Chondrocyte (in vitro differentiated cells): ENCODE measurements at regions not wholly inside any gene's neighbourhood (a gene's known extent, or its start where the extent isn't known, plus 50 kb on each side); places are given as distances from the start of the nearest gene placed in this dataset.

Source experiments
- DNase-seq: peaks from one replicate; pipeline ENCODE4 v3.0.0; 2021; ENCODE audit warnings: mixed read lengths, low spot score
- H3K27ac Mint-ChIP-seq: one replicate; pipeline ENCODE4 v1.8.0; 2021; ENCODE audit warnings: mild to moderate bottlenecking, moderate library complexity, mixed read lengths; ENCODE audit not compliant: unreplicated experiment
- H3K27me3 Mint-ChIP-seq: 2 replicates; pipeline ENCODE4 v1.8.0; 2021; ENCODE audit warnings: low read depth, mixed read lengths
- H3K36me3 Mint-ChIP-seq: 2 replicates; pipeline ENCODE4 v1.8.0; 2021; ENCODE audit warnings: low read depth, mixed read lengths
- H3K4me1 Mint-ChIP-seq: 2 replicates; pipeline ENCODE4 v1.8.0; 2021; ENCODE audit warnings: low read depth, mild to moderate bottlenecking, mixed read lengths
- H3K4me3 Mint-ChIP-seq: one replicate; pipeline ENCODE4 v1.8.0; 2021; ENCODE audit warnings: mild to moderate bottlenecking, moderate library complexity, mixed read lengths; ENCODE audit not compliant: unreplicated experiment
- H3K9me3 Mint-ChIP-seq: 2 replicates; pipeline ENCODE4 v1.8.0; 2021; ENCODE audit warnings: low read depth, mixed read lengths
- CTCF ChIP-seq: fragments of 200-600 bp; sonication (generic); IDR thresholded peaks from 2 replicates; pipeline ENCODE4 v1.5.0; 2021; ENCODE audit warnings: antibody characterized with exemption, mild to moderate bottlenecking, moderate library complexity

- H3K36me3 Mint-ChIP-seq, result no peaks in the 10 kb centered on the region
- peak; percentile 82 for TF ChIP-seq CTCF
- no peaks in the 10 kb centered on the region for H3K9me3 Mint-ChIP-seq
- no peak overlapping the region for H3K27ac Mint-ChIP-seq
- no peak overlapping the region for H3K4me3 Mint-ChIP-seq
- H3K4me1 Mint-ChIP-seq, result peaks cover 32% of the 10 kb centered on the region
- no peaks in the 10 kb centered on the region for H3K27me3 Mint-ChIP-seq
- no peak for DNase-seq
Observed at GRCh38 chr1:79197421-79197820, 190.9 kb upstream of the ADGRL4 start.

GRCh38 chr1:79196211-79196610, 189.7 kb upstream of the ADGRL4 start:
- DNase-seq, result no peak
- peaks cover 34% of the 10 kb centered on the region for H3K4me1 Mint-ChIP-seq
- H3K9me3 Mint-ChIP-seq, result no peaks in the 10 kb centered on the region
- no peak overlapping the region for H3K4me3 Mint-ChIP-seq
- no peaks in the 10 kb centered on the region for H3K27me3 Mint-ChIP-seq
- TF ChIP-seq CTCF, result no peak
- no peak overlapping the region for H3K27ac Mint-ChIP-seq
- H3K36me3 Mint-ChIP-seq, result no peaks in the 10 kb centered on the region

GRCh38 chr1:79193211-79194079, 186.9 kb upstream of the ADGRL4 start:
- no peaks in the 10 kb centered on the region for H3K36me3 Mint-ChIP-seq
- peak overlapping the region; percentile 7 for H3K4me3 Mint-ChIP-seq
- TF ChIP-seq CTCF, result no peak
- H3K27me3 Mint-ChIP-seq, result no peaks in the 10 kb centered on the region
- DNase-seq, result no peak
- peak overlapping the region; percentile 13 for H3K27ac Mint-ChIP-seq
- H3K9me3 Mint-ChIP-seq, result no peaks in the 10 kb centered on the region
- peaks cover 43% of the 10 kb centered on the region for H3K4me1 Mint-ChIP-seq

- no peaks in the 10 kb centered on the region for H3K27me3 Mint-ChIP-seq
- no peak for DNase-seq
- TF ChIP-seq CTCF, result no peak
- no peak overlapping the region for H3K27ac Mint-ChIP-seq
- peaks cover 44% of the 10 kb centered on the region for H3K4me1 Mint-ChIP-seq
- no peaks in the 10 kb centered on the region for H3K9me3 Mint-ChIP-seq
- H3K4me3 Mint-ChIP-seq, result no peak overlapping the region
- H3K36me3 Mint-ChIP-seq, result no peaks in the 10 kb centered on the region
Observed at GRCh38 chr1:79190074-79190473, 183.5 kb upstream of the ADGRL4 start.

GRCh38 chr1:79188337-79188736, 181.8 kb upstream of the ADGRL4 start:
- Mint-ChIP-seq H3K36me3 (no peaks in the 10 kb centered on the region), H3K27ac (peak overlapping the region; percentile 55), H3K27me3 (no peaks in the 10 kb centered on the region), H3K4me3 (peak overlapping the region; percentile 2), H3K4me1 (peaks cover 36% of the 10 kb centered on the region), H3K9me3 (no peaks in the 10 kb centered on the region)
- DNase-seq, result no peak
- TF ChIP-seq CTCF, result no peak
